GM18517 (cell line): ENCODE measurements at regions not wholly inside any gene's neighbourhood (a gene's known extent, or its start where the extent isn't known, plus 50 kb on each side); places are given as distances from the start of the nearest gene placed in this dataset.
A peak's percentile ranks its signal among the peaks of the same experiment; 100 is the strongest.

Experiments used
- ATAC-seq: cut with Tn5 transposase; IDR thresholded peaks from one replicate; pipeline ENCODE4 v1.9.1; 2021; ENCODE audit warnings: mild to moderate bottlenecking, moderate library complexity; ENCODE audit not compliant: unreplicated experiment

GRCh38 chr12:92034858-92035401 is 110.7 kb downstream of the BTG1 start:
- peak; percentile 85 for ATAC-seq

GRCh38 chr12:92034083-92034482 is 111.6 kb downstream of the BTG1 start:
- ATAC-seq, result no peak

GRCh38 chr12:92032965-92033364 is 112.7 kb downstream of the BTG1 start:
- no peak for ATAC-seq

GRCh38 chr12:92032101-92032500 is 113.5 kb downstream of the BTG1 start:
- ATAC-seq, result no peak

GRCh38 chr12:92030618-92031017 is 115.0 kb downstream of the BTG1 start:
- ATAC-seq, result peak; percentile 47

- ATAC-seq, result no peak
Observed at GRCh38 chr12:92029902-92030586, 115.6 kb downstream of the BTG1 start.

GRCh38 chr12:92029136-92029535 is 116.5 kb downstream of the BTG1 start:
- ATAC-seq, result no peak

- ATAC-seq, result no peak
Observed at GRCh38 chr12:92028441-92028709, 117.3 kb downstream of the BTG1 start.

- no peak for ATAC-seq
Observed at GRCh38 chr12:92027701-92028440, 117.8 kb downstream of the BTG1 start.

- no peak for ATAC-seq
Observed at GRCh38 chr12:92027243-92027642, 118.4 kb downstream of the BTG1 start.

- ATAC-seq, result no peak
Observed at GRCh38 chr12:92025462-92026207, 120.0 kb downstream of the BTG1 start.

- ATAC-seq, result no peak
Observed at GRCh38 chr12:92022093-92022492, 123.6 kb downstream of the BTG1 start.

- ATAC-seq, result no peak
Observed at GRCh38 chr12:92021666-92022035, 124.0 kb downstream of the BTG1 start.

GRCh38 chr12:92020983-92021665 is 124.5 kb downstream of the BTG1 start:
- no peak for ATAC-seq

GRCh38 chr12:92019491-92020277 is 126.0 kb downstream of the BTG1 start:
- ATAC-seq, result no peak

GRCh38 chr12:92012691-92013090 is 133.0 kb downstream of the BTG1 start:
- ATAC-seq, result no peak

- ATAC-seq, result no peak
Observed at GRCh38 chr12:92010853-92011701, 134.6 kb downstream of the BTG1 start.

GRCh38 chr12:92010368-92010767 is 135.3 kb downstream of the BTG1 start:
- no peak for ATAC-seq

- ATAC-seq, result no peak
Observed at GRCh38 chr12:92008345-92008744, 137.3 kb downstream of the BTG1 start.

- ATAC-seq, result no peak
Observed at GRCh38 chr12:92007787-92008186, 137.9 kb downstream of the BTG1 start.
